ENCODE measurements at regions not wholly inside any gene's neighbourhood (a gene's known extent, or its start where the extent isn't known, plus 50 kb on each side); places are given as distances from the start of the nearest gene placed in this dataset.

GRCh38 chr11:104655066-104655465 is 243.2 kb downstream of the CASP12 start:
- DNase-seq (ENCODE audit: low read depth) = no peak

DNA sequence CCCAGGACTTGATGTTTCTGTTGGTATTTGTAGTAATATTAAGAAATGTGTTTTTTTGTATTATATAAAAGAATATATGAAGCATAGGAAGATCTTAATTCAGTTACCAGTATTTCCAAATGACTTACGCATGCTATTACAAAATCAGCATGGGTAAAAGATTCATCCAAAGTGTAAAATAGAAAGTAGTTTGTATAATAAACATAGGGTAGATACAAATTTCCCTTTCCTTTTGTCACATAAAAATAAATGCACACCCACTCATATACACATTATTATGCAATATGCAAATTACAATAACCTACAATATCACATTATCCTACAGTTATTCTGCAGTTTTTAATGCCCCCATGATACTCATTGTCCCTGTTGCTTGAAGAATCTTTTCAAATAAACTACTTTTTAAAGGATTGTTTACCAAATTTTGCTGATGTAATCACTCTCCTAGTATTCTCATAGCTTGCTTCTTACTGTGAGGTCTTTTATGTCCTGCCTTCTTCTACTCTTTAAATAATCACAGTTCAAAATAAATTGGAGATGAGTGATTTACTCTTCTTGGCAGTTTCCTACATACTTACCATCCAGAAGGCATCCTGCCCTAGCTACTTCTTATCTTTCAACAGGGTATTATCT is 244.0 kb downstream of the CASP12 start:
- no peak for DNase-seq (ENCODE audit: low read depth)

DNA sequence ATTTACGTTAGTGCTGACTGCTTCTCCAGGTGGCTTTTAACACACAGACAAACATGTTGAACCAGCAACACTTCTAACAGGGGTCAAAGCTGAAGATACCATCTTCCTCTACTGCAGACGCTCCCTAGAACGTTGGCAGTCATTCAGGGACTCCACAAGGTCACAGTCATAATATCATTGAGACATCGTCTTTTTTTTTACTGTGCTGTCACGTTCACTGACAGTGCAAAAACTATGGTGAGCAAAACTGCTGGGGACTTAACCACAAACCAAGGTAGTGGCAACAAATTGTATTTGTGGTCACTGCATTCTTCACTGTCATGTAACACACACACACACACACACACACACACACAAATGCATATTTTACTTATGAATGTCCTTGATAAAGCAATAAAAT is 244.9 kb downstream of the CASP12 start:
- no peak for DNase-seq (ENCODE audit: low read depth)

DNA sequence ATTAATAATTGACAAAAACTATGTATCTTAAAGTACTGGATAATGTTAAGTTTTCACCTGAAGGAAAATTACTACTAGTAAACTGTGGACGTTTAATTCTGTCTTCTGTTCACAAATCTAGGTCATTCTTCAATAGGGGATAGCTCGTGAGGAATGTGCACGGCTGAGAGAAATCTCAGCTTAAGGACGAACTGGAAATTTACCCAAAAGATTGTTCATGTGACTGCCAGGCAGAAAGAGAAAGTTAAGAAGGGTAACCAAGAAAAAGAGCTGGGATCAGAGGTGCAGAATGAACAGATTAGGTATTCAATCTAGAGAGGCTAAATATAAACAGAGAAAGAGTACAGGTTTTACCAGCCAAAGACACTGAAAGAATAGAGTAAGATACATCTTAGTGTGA is 245.3 kb downstream of the CASP12 start:
- DNase-seq (ENCODE audit: low read depth) = no peak

GRCh38 chr11:104650234-104650633 is 248.0 kb downstream of the CASP12 start:
- DNase-seq (ENCODE audit: low read depth) = no peak

GRCh38 chr11:104649002-104649401 is 249.3 kb downstream of the CASP12 start:
- no peak for DNase-seq (ENCODE audit: low read depth)

DNA sequence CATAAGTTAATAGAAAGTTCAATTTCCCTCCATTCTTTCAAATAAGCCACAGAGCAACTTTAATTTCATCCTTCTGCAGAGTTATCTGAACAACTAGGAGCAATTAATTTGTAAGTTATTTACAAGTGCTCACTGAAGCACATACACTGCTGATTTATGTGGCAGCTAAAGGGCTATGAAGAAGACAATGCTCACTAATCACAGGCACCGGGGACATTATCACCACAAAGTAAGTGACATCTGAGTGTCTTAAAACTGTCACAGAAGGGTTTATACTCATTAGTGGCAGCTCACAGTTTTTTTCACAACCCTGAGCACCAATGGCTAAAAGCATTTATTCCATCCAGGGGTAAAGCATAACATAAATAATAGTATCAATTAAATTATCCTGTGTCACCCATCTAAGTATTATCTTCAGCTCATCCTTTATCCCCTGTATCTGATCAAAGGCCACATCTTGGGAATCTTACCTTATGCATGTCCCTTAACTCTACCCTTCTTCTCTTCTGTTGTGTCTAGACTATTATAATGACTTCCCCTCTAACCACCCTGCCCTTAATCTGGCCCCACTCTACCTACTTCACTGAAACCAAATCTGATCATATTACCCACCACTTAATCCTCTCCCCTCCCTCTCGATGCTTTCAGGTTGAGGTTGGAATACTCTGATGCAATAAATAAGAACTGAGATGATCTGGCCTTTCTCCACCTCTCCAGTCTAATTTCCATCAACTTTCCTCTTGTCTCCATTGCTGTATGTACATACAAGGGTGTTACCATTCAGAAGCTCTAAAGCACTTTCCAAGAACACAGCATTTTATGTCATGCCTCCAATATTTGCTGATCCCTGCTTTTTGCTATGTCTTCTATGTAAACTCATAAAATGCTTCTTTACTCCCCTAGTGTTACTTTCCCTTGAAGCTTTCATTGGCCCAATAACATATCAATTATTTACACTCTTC is 252.7 kb downstream of the CASP12 start:
- no peak for DNase-seq (ENCODE audit: low read depth)

GRCh38 chr11:104637662-104638170 is 260.5 kb downstream of the CASP12 start:
- no peak for DNase-seq (ENCODE audit: low read depth)

DNA sequence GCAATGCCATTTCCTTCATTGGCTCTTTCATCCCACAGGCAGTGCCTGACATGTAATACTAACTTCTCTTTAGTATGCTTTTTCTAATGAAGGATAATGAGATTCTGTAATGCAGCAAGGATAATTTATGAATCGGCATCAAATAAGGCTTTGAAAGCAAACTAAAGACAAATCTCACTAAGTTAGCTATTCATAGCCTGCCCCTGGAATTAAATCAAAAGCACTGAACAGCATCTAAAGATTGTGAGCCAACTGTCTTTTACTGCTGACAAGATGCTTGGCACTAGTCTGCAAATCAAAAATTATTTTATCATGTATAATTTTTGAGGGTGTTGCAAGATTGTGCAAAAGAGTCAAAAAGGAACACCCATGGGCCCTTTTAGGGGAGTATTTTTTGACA is 265.0 kb downstream of the CASP12 start:
- no peak for DNase-seq (ENCODE audit: low read depth)

GRCh38 chr11:104630352-104630751 is 267.9 kb downstream of the CASP12 start:
- no peak for DNase-seq (ENCODE audit: low read depth)

DNA sequence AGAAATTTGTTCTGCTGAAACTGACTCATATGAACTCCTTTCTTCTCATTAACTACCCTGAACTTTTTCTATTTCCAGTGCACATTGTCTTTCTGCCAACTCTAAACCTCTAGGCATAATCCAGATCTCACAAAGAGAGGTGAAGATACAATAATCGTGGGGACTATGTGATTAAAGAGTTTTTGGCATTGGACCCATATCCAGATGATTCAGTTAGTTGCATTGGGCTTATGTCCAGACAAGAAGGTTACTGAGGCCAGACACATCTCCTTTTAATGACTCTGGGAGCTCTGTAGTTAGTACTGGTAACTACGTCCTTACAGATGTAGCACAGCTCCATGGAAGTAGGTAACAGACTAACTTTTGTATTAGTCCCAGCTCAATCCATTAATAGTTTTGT is 273.0 kb downstream of the CASP12 start:
- DNase-seq (ENCODE audit: low read depth) = peak; percentile 11

DNA sequence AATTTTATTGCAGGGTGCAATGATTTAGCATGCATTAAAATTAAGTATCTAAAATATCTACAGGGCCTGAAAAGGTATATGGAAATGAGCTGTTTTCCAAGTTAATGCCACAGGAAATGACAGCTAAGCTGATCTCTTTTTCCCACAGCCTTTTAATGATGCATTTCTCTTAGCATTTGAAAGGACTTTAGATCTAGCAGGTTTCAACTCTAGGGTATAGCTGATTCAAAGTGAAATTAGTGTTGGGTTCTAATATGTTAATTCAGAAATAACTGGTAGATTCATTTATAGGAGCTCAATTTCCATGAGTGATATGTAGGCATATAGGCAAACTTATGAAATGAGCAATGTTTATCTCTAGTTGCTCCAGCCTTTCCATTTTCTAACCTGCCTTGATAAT is 274.2 kb downstream of the CASP12 start:
- DNase-seq (ENCODE audit: low read depth) = peak; percentile 3

GRCh38 chr11:104623518-104623917 is 274.7 kb downstream of the CASP12 start:
- DNase-seq (ENCODE audit: low read depth) = peak; percentile 70

GRCh38 chr11:104620991-104621390 is 277.3 kb downstream of the CASP12 start:
- DNase-seq (ENCODE audit: low read depth) = no peak

GRCh38 chr11:104619751-104620150 is 278.5 kb downstream of the CASP12 start:
- no peak for DNase-seq (ENCODE audit: low read depth)

- DNase-seq (ENCODE audit: low read depth) = no peak
Measured at GRCh38 chr11:104618954-104619353, 279.3 kb downstream of the CASP12 start.

DNA sequence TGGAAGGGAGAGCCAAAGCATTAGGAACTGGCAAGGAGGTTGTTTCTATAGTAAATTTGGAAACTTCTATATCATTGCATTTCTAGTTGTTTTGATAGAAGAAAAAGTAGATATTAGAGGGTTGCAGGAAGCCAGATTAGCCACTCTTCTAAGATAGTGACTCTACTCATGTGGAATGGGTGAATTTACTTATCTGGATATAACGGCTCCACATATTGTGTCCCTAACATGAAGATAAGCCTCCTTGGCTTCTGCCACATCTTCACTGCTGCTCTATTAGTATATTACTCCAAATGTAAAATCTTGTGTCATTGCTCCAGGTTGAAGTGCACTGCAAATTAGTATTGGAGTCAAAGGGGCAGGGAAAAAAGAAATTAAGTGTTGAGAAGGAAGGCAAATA is 283.3 kb downstream of the CASP12 start:
- no peak for DNase-seq (ENCODE audit: low read depth)

GRCh38 chr11:104614117-104614680 is 284.1 kb downstream of the CASP12 start:
- DNase-seq (ENCODE audit: low read depth) = no peak

DNA sequence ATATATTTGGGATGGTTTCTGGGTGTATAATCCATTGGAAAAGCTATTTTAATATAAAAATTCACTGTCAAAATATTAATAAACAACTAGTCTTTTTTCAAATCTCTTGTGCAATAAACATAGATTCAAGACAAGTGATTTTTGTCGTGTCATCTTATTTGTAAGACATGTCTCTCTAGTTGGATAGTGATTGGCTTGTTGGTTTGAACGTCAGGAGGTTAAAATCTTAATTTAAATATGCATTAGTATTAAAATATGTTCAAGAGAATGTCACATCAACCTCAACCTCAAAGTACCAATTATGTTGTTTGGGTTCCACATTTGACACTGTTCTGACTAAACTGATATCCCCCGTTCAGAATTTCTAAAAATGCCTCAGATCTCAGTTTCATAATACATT is 287.6 kb downstream of the CASP12 start:
- DNase-seq (ENCODE audit: low read depth) = no peak

DNA sequence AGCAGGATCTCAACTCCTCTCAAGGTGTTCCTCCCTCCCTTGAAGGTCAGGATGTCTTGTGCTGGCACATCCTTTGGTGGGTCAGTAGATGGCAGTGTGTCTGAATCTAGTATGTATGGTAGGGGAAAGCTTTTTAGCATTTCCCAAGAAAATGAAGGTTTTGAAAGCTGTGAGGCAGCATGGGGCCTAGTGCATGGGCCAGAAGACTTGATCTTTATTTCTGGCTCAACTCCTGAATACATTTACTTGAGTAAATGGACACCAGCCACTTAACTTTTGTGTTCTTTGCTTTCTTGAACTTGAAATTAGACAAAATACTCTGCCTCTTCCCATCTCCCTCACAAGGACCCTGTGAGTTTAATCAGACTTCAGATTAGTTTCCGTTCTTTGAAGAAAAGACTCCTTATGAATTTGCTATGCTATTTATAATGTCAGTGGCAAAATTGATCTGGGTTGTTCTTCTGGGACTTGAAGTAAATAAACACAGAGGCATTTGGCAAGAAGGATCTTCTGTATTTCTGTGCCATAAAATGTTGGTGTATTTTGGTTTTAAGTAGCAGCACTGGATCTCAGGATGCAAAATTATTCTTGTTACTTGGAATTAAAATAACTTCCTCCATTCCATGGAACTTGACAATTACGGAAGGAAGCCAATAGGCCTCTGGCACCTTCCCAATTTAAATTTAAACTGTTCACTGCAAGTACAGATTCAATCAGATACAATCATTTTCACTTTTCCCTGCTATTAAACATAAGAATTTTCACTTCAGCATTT is 288.8 kb downstream of the CASP12 start:
- peak; percentile 8 for DNase-seq (ENCODE audit: low read depth)

DNA sequence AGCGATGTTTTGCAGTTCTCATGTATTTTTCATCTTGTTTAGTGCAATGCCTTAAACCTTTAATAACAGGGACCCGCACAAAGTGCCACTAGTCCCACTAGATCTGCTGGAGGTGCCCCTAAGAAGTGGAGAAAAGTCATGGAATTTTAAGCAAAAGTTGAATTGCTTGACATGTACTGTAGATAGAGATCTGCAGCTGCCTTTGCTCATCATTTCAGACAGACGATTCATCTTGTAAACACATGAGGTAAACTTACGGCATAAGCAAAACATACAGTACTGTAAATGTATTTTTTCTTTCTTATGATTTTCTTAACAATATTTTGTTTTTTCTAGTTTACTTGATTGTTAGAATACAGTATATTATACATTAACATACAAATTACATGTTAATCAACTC is 295.6 kb downstream of the CASP12 start:
- no peak for DNase-seq (ENCODE audit: low read depth)

All from HS-5 (cell line).